Epidermal melanocyte (primary cell): ENCODE measurements at regions not wholly inside any gene's neighbourhood (a gene's known extent, or its start where the extent isn't known, plus 50 kb on each side); places are given as distances from the start of the nearest gene placed in this dataset.

ENCODE experiments used
- DNase-seq: peaks from one replicate; pipeline ENCODE4 v3.0.0; 2011; ENCODE audit warnings: low spot score; ENCODE audit not compliant: insufficient read length

DNA sequence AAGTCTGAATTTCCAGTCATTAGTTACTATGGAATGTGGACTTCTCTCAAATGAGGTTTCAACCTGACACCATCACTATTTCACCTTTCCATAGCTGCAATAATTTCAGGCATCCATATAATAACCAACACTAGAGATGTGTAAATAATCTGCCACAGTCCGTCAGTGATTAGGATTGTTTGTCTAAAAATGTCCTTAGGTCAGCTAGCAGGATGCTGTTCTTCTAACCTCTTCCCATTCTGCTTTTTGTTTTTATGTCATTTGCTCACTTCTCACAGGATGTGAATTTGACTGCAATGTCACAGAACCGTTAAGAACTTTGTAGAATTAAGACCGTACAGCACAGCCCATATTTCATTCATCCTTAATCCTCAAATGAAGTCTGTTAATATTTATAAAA lies 166.4 kb upstream of the RASA1 start:
- DNase-seq = no peak

DNA sequence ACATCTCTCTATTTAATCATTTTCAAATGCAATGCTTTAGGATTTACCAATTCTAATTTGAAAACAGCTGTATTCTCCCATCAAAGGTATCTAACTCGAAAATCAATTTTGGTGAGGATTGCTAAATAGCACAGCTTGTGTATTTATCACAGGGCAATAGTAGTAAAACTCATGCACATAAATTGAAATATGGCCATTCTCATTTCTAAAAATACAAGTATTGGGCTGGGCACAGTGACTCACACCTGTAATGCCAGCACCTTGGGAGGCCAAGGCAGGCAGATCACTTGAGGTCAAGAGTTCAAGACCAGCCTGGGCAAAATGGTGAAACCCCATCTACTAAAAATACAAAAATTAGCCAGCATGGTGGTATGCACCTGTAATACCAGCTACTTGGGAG lies 164.8 kb upstream of the RASA1 start:
- no peak for DNase-seq

DNA sequence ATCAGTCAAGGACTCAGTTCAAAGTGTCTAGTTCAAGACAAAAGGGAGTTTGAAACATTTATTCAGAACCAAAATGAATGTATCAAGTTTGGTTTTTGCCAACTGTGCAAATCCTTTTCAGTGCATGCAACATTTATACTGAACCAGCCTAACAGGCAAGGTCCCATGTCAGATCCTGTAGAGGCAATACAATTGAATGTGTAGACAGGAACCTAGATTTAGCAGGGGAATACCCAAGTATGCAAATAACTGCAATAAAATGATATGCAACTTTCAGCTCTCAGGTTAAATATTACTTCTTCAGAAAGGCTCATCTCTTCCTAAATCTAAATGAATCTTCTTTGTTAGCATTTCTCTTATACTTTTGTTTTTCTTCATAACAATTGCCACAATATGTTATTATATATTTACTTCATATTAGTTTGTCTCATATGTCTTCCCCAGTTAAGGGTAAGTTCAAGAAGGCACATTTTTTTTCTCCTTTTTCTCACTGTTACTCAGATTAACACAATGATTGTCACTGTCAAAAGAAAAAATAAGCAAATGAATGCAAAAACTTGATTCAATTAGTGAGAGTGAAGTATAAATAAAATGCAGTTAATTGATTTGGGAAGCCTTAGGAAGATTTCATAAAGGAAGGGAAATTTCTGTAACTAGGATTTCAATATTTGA lies 163.9 kb upstream of the RASA1 start:
- no peak for DNase-seq

GRCh38 chr5:87105577-87105976 lies 162.1 kb upstream of the RASA1 start:
- no peak for DNase-seq

DNA sequence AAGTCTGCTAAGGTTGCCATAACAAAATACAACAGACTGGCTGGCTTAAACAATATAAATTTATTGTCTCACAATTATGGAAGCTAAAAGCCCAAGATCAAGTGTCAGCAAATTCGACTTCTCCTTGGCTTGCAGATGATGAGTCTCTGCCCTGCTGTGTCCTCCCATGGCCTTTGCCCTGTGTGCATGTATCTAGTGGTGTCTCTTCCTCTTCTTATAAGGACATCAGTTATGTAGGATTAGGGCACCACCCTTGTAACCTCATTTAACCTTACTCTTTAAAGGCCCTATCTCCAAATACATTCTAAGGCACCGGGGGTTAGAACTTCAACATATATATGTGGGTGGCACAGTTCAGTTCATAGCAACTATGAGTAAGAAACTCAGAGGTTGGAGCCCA lies 157.9 kb upstream of the RASA1 start:
- DNase-seq = no peak

DNA sequence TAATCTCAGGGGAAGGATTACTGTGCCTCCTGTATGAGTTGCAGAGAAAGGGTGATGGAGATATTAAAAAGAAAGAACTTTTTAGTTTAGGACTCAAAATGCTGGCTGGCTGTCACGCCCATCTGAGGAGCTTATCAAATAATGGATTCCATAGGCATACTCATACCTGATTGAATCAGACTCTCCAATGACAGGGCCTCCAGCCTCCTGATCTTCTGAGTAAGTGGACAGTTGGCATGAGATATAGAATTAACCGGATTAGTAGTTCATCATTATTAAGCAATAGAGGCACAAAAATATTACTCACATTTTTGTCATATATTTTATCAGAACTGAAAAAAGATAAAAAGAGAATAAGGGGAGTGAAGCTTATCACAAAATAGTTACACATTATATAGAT lies 157.0 kb upstream of the RASA1 start:
- DNase-seq = no peak

- DNase-seq = no peak
These were observed 153.8 kb upstream of the RASA1 start for GRCh38 chr5:87113861-87114260.

GRCh38 chr5:87114631-87115030 lies 153.1 kb upstream of the RASA1 start:
- DNase-seq = no peak

GRCh38 chr5:87115839-87116364 lies 151.8 kb upstream of the RASA1 start:
- DNase-seq = no peak

DNA sequence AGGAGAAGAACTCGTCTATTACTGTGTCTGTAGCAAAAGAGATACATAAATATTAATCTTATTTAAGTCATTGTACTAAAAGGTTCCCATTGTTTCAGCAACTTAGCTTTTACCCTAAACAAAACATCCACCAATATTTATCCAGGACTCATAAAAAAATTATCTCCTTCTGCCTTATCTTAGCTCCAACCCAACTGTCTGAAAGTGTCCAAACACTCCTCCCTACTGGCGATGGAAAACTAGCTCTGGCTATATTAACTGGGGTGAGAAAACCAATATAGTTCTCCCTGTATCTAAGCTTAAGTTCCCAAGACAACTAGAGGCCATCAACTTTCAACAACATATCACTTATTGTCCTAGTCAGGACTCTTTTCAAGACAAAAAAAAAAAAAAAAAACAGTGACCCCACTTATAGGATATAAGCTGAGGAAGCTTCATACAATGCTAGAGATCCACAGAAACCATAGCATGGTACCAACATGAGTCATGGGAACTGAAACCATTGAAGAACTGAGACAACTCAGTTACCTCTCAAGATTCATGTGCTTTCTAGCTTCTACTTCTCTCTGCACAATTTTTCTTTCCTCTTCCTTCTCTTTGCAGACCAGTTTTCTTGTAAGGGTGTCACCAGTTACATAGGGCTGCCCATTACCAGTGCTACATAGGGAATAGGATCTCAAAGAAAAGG lies 150.7 kb upstream of the RASA1 start:
- DNase-seq = no peak

DNA sequence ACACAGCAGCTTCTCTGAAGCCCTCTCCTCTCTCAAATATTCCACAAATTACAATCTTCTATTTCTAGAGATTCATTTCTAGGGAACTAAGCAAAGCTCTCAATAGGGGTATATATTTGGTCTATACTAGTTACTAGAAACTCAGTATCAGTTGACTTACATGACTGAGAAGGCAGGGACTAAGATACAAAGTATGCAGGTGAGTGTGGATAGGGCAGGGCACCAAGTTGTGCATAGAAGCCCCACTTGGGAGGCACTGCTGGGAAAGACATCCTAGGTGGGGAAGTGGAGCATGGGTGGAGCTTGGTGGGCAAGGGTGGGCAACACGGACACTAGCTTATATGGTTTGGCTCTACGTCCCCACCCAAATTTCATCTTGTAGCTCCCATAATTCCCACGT lies 148.1 kb upstream of the RASA1 start:
- no peak for DNase-seq

- DNase-seq = no peak
These were observed 147.0 kb upstream of the RASA1 start for GRCh38 chr5:87120518-87121303.

DNA sequence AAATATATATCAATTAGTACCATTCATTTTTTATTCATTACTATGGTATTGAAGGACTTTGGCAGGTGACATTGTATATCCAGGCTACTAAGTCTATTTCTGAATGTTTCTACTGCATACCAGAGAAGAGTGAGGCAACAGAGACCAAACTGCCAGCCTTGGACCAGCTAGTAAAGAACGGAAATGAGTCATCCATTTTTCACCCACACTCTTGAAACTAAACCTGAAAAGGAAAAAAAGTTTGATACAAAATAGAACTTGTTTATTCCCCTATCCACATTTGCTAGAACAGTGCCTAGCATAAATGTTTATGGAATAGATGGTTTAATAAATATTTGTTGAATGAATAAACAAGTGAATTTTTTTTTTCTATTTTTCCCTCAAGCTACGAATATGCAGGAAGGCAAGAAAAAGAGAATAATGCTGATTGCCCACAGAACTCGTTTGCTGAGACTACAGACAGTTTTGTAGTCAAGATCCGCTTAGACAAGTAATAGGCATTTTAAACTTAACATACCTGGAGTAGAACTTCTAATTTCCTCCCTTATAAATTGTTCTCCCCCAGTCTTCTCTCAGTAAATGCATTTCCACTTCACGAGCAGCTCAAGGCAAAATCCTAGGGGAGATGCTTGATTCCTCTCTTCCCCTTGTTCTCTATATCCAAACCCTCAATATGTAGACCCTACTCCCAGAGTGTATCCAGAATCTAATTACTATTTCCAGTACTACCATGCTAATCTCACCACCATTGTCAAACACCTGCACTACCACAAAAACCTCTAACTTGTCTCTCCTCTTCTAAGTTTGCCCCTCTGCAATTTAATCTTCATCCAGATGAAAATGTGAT lies 146.2 kb upstream of the RASA1 start:
- DNase-seq = peak; percentile 38

DNA sequence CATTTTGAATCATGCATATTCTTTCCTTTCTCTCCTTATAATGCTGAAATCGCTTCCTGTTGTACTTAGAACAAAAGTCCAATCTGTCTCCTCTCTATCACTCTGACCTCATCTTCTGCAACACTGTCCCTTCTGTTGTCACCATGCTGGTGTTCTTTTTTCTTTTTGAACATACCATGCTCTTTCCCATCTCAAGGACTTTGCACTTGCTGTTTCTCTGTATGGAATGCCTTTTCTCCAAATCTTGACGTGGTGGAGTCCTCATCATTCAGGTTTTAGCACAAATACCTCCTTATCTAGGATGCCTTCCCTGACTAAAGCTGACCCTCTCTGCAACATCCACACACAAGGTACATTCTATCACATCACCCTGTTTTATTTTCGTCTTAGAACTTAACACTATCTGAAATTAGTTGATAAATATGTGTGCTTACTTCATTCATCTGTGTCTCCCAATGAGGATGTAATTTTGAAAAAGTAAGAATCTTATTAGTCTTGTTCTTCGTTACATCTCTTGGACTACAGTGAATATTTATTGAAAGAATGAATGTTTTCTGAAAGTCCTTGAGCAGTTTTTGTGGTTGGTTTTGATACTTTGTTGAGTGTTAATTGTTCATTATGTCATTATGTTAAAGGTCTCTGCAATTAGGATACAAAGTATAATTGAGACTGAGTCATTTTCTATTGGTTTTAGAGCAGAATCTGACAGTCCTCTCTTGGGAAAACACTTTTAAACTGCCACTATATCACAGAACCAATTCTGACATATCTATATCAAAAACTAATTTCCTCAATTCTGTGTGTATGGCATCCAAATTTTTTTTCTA lies 145.3 kb upstream of the RASA1 start:
- DNase-seq = no peak

DNA sequence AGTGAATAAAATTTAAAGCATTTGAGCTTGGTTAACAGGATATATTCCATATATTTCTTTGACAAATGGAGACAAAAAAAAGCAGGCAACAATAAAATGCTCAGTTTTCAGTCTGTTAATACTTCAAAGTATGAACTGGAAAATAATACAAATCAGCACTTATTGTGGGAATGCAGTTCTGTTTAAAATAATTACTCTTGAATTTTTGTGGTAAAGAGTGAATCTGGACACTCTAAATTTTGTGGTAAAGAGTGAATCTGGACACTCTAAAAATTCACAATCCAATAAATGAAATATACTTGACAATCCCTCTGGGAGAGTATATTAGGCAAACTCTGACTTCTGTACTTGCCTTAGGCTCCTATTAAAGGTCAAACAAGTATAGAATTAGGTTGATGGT lies 141.9 kb upstream of the RASA1 start:
- DNase-seq = no peak

GRCh38 chr5:87126869-87127268 lies 140.8 kb upstream of the RASA1 start:
- DNase-seq = no peak

DNA sequence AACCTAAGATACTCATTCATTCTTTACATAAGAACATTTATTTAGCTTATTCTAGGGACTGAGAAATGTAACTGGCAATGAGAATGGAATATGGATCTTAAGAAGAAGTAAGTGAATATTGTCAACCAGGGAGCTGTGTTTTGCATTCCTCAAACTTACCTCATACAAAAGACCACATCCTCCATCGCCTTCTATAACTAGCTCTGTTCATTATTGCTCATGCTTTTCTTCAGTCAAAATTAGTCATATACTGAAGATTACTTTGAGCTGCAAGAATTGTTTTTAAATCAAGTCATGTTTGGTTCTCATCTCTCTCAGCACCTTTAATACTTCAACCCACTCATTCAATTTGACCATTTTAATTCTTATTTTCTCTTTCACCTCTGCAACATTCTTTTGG lies 140.3 kb upstream of the RASA1 start:
- DNase-seq = no peak

GRCh38 chr5:87127956-87128687 lies 139.6 kb upstream of the RASA1 start:
- no peak for DNase-seq

DNA sequence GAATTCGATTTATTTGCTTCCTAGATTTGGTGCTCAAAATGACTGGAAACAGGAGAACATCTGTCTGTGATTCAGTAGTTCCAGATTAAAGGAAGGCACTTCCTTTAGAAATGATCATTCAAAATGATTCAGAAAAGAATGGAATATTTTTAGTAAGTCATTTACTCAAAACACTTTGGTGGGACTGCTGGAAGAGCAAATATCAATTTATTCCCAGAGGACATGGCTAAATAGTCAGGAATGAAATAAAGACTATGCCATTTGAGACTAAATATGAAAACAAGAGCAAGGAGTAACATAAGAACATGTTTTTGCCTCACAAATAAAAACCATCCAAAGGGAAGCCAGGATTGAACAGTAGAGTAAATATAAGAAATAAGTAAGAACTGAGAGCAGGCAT lies 138.6 kb upstream of the RASA1 start:
- DNase-seq = no peak

DNA sequence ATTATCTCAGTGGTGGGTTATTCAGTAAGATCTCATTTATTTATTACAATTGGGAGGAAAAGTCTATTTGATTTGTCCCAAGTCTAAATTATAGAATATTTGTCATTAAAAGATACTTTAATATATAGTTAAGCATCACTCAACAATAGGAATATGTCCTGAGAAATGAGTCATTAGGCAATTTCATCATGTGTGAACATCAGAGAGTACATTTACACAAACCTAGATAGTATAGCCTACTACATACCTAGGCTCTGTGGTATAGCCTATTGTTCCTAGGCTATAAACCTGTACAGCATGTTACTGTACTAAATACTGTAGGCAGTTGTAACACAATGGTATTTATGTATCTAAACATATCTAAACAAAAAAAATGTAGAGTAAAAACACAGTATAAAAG lies 135.0 kb upstream of the RASA1 start:
- no peak for DNase-seq
